Hepatocyte (in vitro differentiated cells): ENCODE measurements at regions not wholly inside any gene's neighbourhood (a gene's known extent, or its start where the extent isn't known, plus 50 kb on each side); places are given as distances from the start of the nearest gene placed in this dataset.

Experiments
- DNase-seq: peaks from one replicate; pipeline ENCODE4 v3.0.0-alpha.2; 2016; ENCODE audit warnings: low spot score
- H2AFZ ChIP-seq: fragments of 200-600 bp; sonication (generic); 2 replicates; pipeline ENCODE4 v1.6.0; 2016; ENCODE audit warnings: antibody characterized with exemption, mild to moderate bottlenecking
- H3K27ac ChIP-seq: fragments of 200-600 bp; sonication (generic); 2 replicates; pipeline ENCODE4 v1.5.1; 2016; ENCODE audit warnings: mild to moderate bottlenecking
- H3K27me3 ChIP-seq: fragments of 200-600 bp; sonication (generic); 2 replicates; pipeline ENCODE4 v1.6.1; 2016
- H3K36me3 ChIP-seq: fragments of 200-600 bp; sonication (generic); replicated peaks from 2 replicates; pipeline ENCODE4 v1.5.1; 2016; ENCODE audit warnings: low read depth; ENCODE audit not compliant: insufficient read depth
- H3K4me1 ChIP-seq: fragments of 200-600 bp; sonication (generic); 2 replicates; pipeline ENCODE4 v1.5.1; 2016; ENCODE audit warnings: mild to moderate bottlenecking, moderate library complexity; ENCODE audit not compliant: insufficient read depth
- H3K4me2 ChIP-seq: fragments of 200-600 bp; sonication (generic); 2 replicates; pipeline ENCODE4 v1.6.0; 2016
- H3K4me3 ChIP-seq: fragments of 200-600 bp; sonication (generic); 2 replicates; pipeline ENCODE4 v1.5.1; 2016; ENCODE audit warnings: mild to moderate bottlenecking
- H3K79me2 ChIP-seq: fragments of 200-600 bp; sonication (generic); 2 replicates; pipeline ENCODE4 v1.6.0; 2017; ENCODE audit warnings: mild to moderate bottlenecking
- H3K9me2 ChIP-seq: fragments of 200-600 bp; sonication (generic); replicated peaks from 2 replicates; pipeline ENCODE4 v1.6.0; 2017; ENCODE audit warnings: mild to moderate bottlenecking; ENCODE audit not compliant: insufficient read depth
- H3K9me3 ChIP-seq: fragments of 200-600 bp; sonication (generic); 2 replicates; pipeline ENCODE4 v1.5.1; 2016; ENCODE audit warnings: low read depth, mild to moderate bottlenecking
- H4K20me1 ChIP-seq: fragments of 200-600 bp; sonication (generic); 2 replicates; pipeline ENCODE4 v1.6.0; 2016; ENCODE audit warnings: mild to moderate bottlenecking; ENCODE audit not compliant: insufficient read depth, poor library complexity, severe bottlenecking
- EZH2 ChIP-seq: fragments of 200-600 bp; sonication (generic); IDR thresholded peaks from 2 replicates; pipeline ENCODE4 v1.6.1; 2016; ENCODE audit warnings: antibody characterized with exemption, mild to moderate bottlenecking, borderline replicate concordance
- EZH2phosphoT487 ChIP-seq: fragments of 200-600 bp; sonication (generic); IDR thresholded peaks from one replicate; pipeline ENCODE4 v1.6.1; 2018; ENCODE audit warnings: antibody characterized with exemption, mild to moderate bottlenecking, low read depth, moderate library complexity; ENCODE audit not compliant: unreplicated experiment, severe bottlenecking
- WGBS: methylation state at CpG from one replicate; pipeline ENCODE4 v1.1.6; 2016; ENCODE audit warnings: low lambda C conversion rate; ENCODE audit errors: missing lambda C conversion rate; 5-methylcytosine and 5-hydroxymethylcytosine counted together
- TF ChIP-seq, protein P1 (sequence below): fragments of 200-600 bp; sonication (generic); IDR thresholded peaks from 2 replicates; pipeline ENCODE4 v1.5.1; 2016; ENCODE audit warnings: antibody characterized with exemption, mild to moderate bottlenecking; ENCODE audit not compliant: poor library complexity

DNA sequence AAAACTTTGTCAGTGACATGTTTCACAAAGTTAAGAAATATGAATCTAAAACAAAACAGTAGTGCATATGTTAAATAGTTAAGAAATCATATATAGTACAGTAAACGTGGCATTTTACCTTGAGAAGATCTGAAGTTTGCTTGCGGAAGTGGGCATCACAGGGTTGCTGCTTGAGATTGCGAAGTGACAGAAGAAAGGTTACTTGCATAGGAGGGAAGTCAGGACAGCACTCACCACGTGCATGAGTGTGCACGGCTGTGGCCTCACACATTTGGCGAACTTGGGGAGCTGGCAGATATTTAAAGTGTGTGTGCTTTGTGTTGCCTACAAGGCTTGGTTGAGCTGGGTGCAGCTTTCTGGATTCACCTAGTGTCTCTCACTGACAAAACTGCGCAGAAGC lies 431.5 kb upstream of the ARID1B start:
- H2AFZ ChIP-seq, result no peak overlapping the region
- H3K79me2 ChIP-seq, result no peaks in the 10 kb centered on the region
- no peaks in the 10 kb centered on the region for H3K9me3 ChIP-seq
- H3K36me3 ChIP-seq, result no peaks in the 10 kb centered on the region
- H3K27ac ChIP-seq, result no peak overlapping the region
- DNase-seq, result no peak
- no peaks in the 10 kb centered on the region for H3K27me3 ChIP-seq
- H3K4me3 ChIP-seq, result no peak overlapping the region
- H3K9me2 ChIP-seq, result no peaks in the 10 kb centered on the region
- H4K20me1 ChIP-seq, result no peaks in the 10 kb centered on the region
- TF ChIP-seq EZH2phosphoT487, result no peak
- no peak for TF ChIP-seq EZH2
- TF ChIP-seq, protein P1, sequence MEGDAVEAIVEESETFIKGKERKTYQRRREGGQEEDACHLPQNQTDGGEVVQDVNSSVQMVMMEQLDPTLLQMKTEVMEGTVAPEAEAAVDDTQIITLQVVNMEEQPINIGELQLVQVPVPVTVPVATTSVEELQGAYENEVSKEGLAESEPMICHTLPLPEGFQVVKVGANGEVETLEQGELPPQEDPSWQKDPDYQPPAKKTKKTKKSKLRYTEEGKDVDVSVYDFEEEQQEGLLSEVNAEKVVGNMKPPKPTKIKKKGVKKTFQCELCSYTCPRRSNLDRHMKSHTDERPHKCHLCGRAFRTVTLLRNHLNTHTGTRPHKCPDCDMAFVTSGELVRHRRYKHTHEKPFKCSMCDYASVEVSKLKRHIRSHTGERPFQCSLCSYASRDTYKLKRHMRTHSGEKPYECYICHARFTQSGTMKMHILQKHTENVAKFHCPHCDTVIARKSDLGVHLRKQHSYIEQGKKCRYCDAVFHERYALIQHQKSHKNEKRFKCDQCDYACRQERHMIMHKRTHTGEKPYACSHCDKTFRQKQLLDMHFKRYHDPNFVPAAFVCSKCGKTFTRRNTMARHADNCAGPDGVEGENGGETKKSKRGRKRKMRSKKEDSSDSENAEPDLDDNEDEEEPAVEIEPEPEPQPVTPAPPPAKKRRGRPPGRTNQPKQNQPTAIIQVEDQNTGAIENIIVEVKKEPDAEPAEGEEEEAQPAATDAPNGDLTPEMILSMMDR, result no peak
- H3K4me1 ChIP-seq, result no peaks in the 10 kb centered on the region
- WGBS, result 87% methylated on average over 7 of the region's 7 CpGs
- H3K4me2 ChIP-seq, result no peak overlapping the region

DNA sequence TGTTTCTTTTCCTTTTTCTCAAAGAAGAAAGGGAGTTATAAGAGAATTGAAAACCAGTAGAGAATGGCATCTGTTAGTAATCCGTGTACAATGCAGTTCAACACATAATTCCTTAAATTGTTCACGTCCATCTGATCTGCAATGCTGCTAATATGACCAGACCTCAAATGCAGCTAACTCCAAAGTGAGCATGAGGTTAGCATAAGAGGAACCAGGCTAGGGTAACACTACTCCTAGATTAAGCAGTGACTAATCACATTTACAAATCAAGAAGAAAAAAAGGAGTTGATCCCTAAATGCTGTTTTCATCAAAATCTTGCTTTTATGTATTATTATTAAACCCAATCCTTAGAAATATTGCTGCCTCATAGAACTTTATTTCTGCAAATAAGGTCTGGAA lies 432.7 kb upstream of the ARID1B start:
- H3K9me3 ChIP-seq, result no peaks in the 10 kb centered on the region
- no peak overlapping the region for H3K4me2 ChIP-seq
- H3K9me2 ChIP-seq, result no peaks in the 10 kb centered on the region
- H3K27me3 ChIP-seq, result no peaks in the 10 kb centered on the region
- H3K79me2 ChIP-seq, result no peaks in the 10 kb centered on the region
- H2AFZ ChIP-seq, result no peak overlapping the region
- no peak overlapping the region for H3K4me3 ChIP-seq
- 71% methylated on average over 2 of the region's 2 CpGs for WGBS
- H3K36me3 ChIP-seq, result no peaks in the 10 kb centered on the region
- H3K27ac ChIP-seq, result no peak overlapping the region
- no peaks in the 10 kb centered on the region for H4K20me1 ChIP-seq
- TF ChIP-seq EZH2 (no peak), EZH2phosphoT487 (no peak)
- TF ChIP-seq, protein P1, result no peak
- no peaks in the 10 kb centered on the region for H3K4me1 ChIP-seq
- DNase-seq, result no peak

DNA sequence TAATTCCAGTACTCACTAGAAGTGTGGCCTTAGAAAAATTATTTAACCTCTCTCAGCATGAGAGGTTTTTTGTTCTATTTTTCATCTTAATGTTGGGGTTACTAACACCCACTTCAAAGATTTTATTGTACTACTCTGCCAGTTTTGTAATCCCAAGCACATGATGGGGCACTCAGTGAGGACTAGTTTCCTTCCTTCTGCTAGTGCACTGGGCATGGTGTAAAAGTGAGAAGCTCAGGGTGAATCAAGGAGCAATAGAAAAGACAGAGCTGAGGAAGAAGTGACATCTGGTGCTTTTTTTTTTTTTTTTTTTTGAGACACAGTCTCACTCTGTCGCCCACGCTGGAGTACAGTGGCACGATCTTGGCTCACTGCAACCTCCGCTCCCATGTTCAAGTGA lies 439.4 kb upstream of the ARID1B start:
- H3K9me3 ChIP-seq, result no peaks in the 10 kb centered on the region
- DNase-seq, result no peak
- H2AFZ ChIP-seq, result no peak overlapping the region
- H3K9me2 ChIP-seq, result no peaks in the 10 kb centered on the region
- TF ChIP-seq EZH2phosphoT487 (no peak), EZH2 (no peak)
- TF ChIP-seq, protein P1, result no peak
- H3K27me3 ChIP-seq, result no peaks in the 10 kb centered on the region
- H3K79me2 ChIP-seq, result no peaks in the 10 kb centered on the region
- no peaks in the 10 kb centered on the region for H4K20me1 ChIP-seq
- no peak overlapping the region for H3K4me2 ChIP-seq
- no peak overlapping the region for H3K4me3 ChIP-seq
- 96% methylated on average over 4 of the region's 4 CpGs for WGBS
- H3K36me3 ChIP-seq, result no peaks in the 10 kb centered on the region
- H3K27ac ChIP-seq, result no peak overlapping the region
- H3K4me1 ChIP-seq, result no peaks in the 10 kb centered on the region

DNA sequence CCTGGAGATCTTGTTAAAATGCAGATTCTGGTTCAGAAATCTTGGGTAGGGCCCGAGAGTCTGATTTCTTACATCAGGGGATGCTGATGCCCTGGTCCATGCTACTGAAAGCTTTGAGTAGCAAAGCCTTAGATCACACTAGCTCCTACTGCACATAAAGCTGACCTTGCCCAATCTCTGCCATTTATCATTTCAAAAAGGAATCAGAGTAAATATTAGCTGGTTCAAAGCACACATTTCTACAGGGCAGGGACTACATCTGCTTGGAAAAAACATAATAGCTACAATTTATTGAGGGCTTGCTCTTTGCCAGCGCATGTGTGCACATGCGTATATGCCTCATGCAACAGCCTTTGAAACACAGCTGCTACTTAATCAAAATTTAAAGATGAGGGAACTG lies 440.4 kb upstream of the ARID1B start:
- no peaks in the 10 kb centered on the region for H3K9me3 ChIP-seq
- no peak for TF ChIP-seq EZH2
- TF ChIP-seq EZH2phosphoT487, result no peak
- TF ChIP-seq, protein P1, result no peak
- WGBS, result 90% methylated on average over 3 of the region's 3 CpGs

More for the DNA sequence above, 440.4 kb upstream of the ARID1B start:
- H3K9me2 ChIP-seq, result no peaks in the 10 kb centered on the region
- no peak overlapping the region for H3K4me2 ChIP-seq
- no peaks in the 10 kb centered on the region for H3K36me3 ChIP-seq
- no peaks in the 10 kb centered on the region for H4K20me1 ChIP-seq
- DNase-seq, result no peak
- H3K27ac ChIP-seq, result no peak overlapping the region
- no peaks in the 10 kb centered on the region for H3K4me1 ChIP-seq
- H2AFZ ChIP-seq, result no peak overlapping the region
- no peaks in the 10 kb centered on the region for H3K27me3 ChIP-seq
- H3K79me2 ChIP-seq, result no peaks in the 10 kb centered on the region
- H3K4me3 ChIP-seq, result no peak overlapping the region
